BLaER1 treated with 17β-estradiol and CSF1 and Interleukin-3, amounts not matched to agents 10 nM and 100 nM (cell line): ENCODE measurements at regions not wholly inside any gene's neighbourhood (a gene's known extent, or its start where the extent isn't known, plus 50 kb on each side); places are given as distances from the start of the nearest gene placed in this dataset.

Source experiments
- H3K27ac ChIP-seq, 11 experiments: shearing (Covaris generic); formaldehyde crosslinking; 2 replicates each; pipeline ENCODE4 v1.8.1; 2022
- H3K27me3 ChIP-seq, 11 experiments: shearing (Covaris generic); formaldehyde crosslinking; 2 replicates each; pipeline ENCODE4 v1.8.1; 2022
- H3K36me3 ChIP-seq, 11 experiments: shearing (Covaris generic); formaldehyde crosslinking; 2 replicates each; pipeline ENCODE4 v1.8.1; 2022
- H3K4me1 ChIP-seq, 10 experiments: shearing (Covaris generic); formaldehyde crosslinking; 2 replicates each; pipeline ENCODE4 v1.8.1; 2022
- H3K4me2 ChIP-seq, 11 experiments: shearing (Covaris generic); formaldehyde crosslinking; 2 replicates each; pipeline ENCODE4 v1.8.1; 2022
- H3K4me3 ChIP-seq, 10 experiments: shearing (Covaris generic); formaldehyde crosslinking; 2 replicates each; pipeline ENCODE4 v1.8.1; 2022
- H3K9ac ChIP-seq, 11 experiments: shearing (Covaris generic); formaldehyde crosslinking; 2 replicates each; pipeline ENCODE4 v1.8.1; 2022
- H3K9me3 ChIP-seq, 11 experiments: shearing (Covaris generic); formaldehyde crosslinking; replicated peaks in 1 of 11; 2 replicates each; pipeline ENCODE4 v1.8.1; 2022
- H4K20me1 ChIP-seq, 11 experiments: shearing (Covaris generic); formaldehyde crosslinking; 2 replicates each; pipeline ENCODE4 v1.8.1; 2022
- Cebpa-rat ChIP-seq, 11 experiments: shearing (Covaris generic); IDR thresholded peaks; 2 replicates each; pipeline ENCODE4 v1.8.1; 2022

DNA sequence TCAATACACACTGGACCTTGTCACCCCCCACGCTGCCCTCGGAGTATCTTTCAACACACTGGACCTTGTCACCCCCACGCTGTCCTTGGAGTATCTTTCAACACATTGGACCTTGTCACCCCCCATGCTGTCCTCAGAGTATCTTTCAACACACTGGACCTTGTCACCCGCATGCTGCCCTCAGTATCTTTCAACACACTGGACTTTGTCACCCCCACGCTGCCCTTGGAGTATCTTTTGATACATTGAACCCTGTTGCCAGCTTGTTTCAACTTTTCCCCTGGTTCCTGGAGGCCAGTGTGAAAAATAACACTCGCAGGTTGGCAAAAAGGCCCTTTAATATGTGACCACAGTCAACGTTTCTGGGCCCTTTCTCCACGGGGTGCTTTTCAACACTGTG lies 247.8 kb downstream of the TEX29 start:
- no peak overlapping the region for H3K4me3 ChIP-seq
- no peaks in the 10 kb centered on the region for H3K27me3 ChIP-seq
- H3K27ac ChIP-seq, result no peak overlapping the region
- H3K9ac ChIP-seq, result no peak overlapping the region
- peaks cover 35 to 50% (median 40%) of the 10 kb centered on the region in 11 experiments for H3K9me3 ChIP-seq
- H3K4me2 ChIP-seq, result no peak overlapping the region
- TF ChIP-seq Cebpa-rat (IDR thresholded peaks at IDR 0.05), result no peak
- H4K20me1 ChIP-seq, result no peaks in the 10 kb centered on the region
- H3K4me1 ChIP-seq, result peaks cover 0 to 37% (median 10%) of the 10 kb centered on the region in 10 experiments; a peak in 11 of 20 replicates
- peaks cover 0 to 4% (median 0%) of the 10 kb centered on the region in 11 experiments; a peak in 3 of 22 replicates for H3K36me3 ChIP-seq

DNA sequence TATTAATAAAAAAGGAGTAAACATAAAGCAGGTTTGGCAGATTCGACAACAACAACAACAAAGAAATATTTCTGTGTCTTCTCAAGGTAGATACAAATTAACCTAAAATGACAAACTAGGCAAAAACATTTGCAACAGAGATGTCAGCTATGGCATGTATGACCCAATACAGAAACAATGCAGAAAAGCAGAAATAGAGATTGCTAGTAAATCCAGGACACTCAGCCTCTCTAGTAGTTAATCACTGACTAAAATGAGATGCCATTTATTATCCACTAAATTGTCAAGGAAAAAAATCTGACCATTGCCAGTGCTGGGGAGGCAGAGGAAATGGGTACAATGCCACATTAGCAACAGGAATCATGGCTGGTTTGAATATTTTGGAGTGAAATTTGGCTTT lies 250.5 kb downstream of the TEX29 start:
- no peak for TF ChIP-seq Cebpa-rat (IDR thresholded peaks at IDR 0.05)

DNA sequence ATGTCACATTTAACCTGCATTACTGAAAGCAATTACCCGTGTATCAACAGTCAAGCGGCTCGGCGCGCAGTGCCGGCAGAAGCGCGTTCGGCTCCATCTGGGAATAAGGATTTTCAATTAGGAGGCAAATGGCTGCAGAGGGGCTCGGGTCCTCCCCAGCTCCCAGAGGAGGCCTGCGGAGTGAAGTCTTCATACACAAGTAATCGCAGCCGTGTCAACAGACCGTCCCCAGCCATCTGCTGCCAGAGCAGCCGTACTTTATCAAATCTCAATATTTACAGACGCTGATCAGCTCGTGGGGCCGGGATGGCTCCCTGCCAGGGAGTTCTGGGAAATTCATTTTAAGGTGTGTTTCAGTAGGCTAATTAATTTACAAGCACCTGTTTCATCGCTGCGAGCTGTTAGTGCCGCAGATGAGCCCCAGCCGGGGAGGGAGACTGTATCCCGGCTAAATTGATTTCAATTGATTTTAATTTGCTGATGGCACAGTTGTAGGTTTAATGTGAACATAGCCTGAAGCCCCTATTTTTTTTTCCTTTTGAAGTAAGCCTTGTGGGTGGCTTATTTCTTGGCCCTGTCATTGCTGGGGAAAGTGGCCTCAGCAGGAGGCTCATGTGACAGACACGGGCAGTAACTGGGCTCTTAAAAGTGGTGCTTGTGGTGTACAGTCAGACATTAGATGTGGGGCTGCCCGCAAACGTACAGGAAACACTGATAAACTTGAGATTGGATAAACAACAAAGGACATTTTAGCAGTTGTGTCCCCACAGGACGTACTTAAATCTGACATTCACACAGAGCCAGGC lies 252.7 kb downstream of the TEX29 start:
- H3K36me3 ChIP-seq, result peaks cover 0 to 11% (median 0%) of the 10 kb centered on the region in 11 experiments; a peak in 5 of 22 replicates
- peaks cover 0 to 23% (median 12%) of the 10 kb centered on the region in 10 experiments; a peak in 16 of 20 replicates for H3K4me1 ChIP-seq
- no peak overlapping the region for H3K27ac ChIP-seq
- no peak overlapping the region for H3K9ac ChIP-seq
- H3K4me2 ChIP-seq, result no peak overlapping the region
- no peak for TF ChIP-seq Cebpa-rat (IDR thresholded peaks at IDR 0.05)
- peak overlapping the region in 2 of 10 experiments; percentile 12 to 18; a peak in 2 of 20 replicates for H3K4me3 ChIP-seq
- H3K27me3 ChIP-seq, result 0 out of 22 replicates have a peak, but pooled peaks cover 0 to 6% (median 0%) of the 10 kb centered on the region in 11 experiments
- H3K9me3 ChIP-seq, result peaks cover 50 to 61% (median 57%) of the 10 kb centered on the region in 11 experiments
- no peaks in the 10 kb centered on the region for H4K20me1 ChIP-seq

More for the DNA sequence above, 250.5 kb downstream of the TEX29 start:
- H3K27ac ChIP-seq, result no peak overlapping the region
- H3K9me3 ChIP-seq, result peaks cover 61 to 76% (median 66%) of the 10 kb centered on the region in 11 experiments
- H3K4me1 ChIP-seq, result peaks cover 0 to 21% (median 10%) of the 10 kb centered on the region in 10 experiments; a peak in 10 of 20 replicates
- no peak overlapping the region for H3K4me2 ChIP-seq
- H4K20me1 ChIP-seq, result no peaks in the 10 kb centered on the region
- H3K36me3 ChIP-seq, result peaks cover 0 to 11% (median 0%) of the 10 kb centered on the region in 11 experiments; a peak in 5 of 22 replicates
- no peak overlapping the region for H3K9ac ChIP-seq
- no peak overlapping the region for H3K4me3 ChIP-seq
- no peaks in the 10 kb centered on the region for H3K27me3 ChIP-seq

DNA sequence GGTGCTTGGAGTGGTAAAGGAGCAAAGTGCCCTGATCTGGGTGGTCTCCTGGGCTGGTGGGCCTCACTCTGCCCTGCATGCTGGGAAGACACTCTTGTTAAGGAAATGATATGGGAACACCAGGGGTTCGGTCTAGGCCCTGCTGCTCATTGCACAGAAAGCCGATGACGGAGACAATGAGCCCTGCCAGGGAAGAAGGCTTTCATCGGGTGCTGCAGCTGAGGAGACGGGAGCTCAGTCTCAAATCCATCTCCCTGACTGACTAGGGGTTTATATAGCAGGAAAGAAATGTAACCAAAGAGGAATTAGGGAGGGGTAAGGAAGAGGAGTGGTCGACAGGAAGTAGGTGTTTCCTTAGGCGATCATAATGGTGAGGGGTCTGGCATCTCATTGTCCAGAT lies 253.4 kb downstream of the TEX29 start:
- TF ChIP-seq Cebpa-rat (IDR thresholded peaks at IDR 0.05), result no peak

GRCh38 chr13:111575276-111575675 lies 254.8 kb downstream of the TEX29 start:
- TF ChIP-seq Cebpa-rat (IDR thresholded peaks at IDR 0.05), result no peak
- Histone ChIP-seq H3K27ac (no peak overlapping the region), H3K36me3 (peaks cover 0 to 11% (median 0%) of the 10 kb centered on the region in 11 experiments; a peak in 4 of 22 replicates), H3K9me3 (peaks cover 42 to 55% (median 51%) of the 10 kb centered on the region in 11 experiments), H3K9ac (no peak overlapping the region), H4K20me1 (no peaks in the 10 kb centered on the region), H3K4me3 (no peak overlapping the region), H3K4me1 (peaks cover 0 to 35% (median 19%) of the 10 kb centered on the region in 10 experiments; a peak in 16 of 20 replicates), H3K4me2 (no peak overlapping the region), H3K27me3 (0 out of 22 replicates have a peak, but pooled peaks cover 0 to 9% (median 0%) of the 10 kb centered on the region in 11 experiments)

More for the DNA sequence above, 253.4 kb downstream of the TEX29 start:
- H3K4me1 ChIP-seq, result peaks cover 0 to 29% (median 18%) of the 10 kb centered on the region in 10 experiments; a peak in 16 of 20 replicates
- peak overlapping the region in 3 of 10 experiments; percentile 12 to 18 (median 16); a peak in 4 of 20 replicates for H3K4me3 ChIP-seq
- H3K27me3 ChIP-seq, result 0 out of 22 replicates have a peak, but pooled peaks cover 0 to 9% (median 0%) of the 10 kb centered on the region in 11 experiments
- H3K36me3 ChIP-seq, result peaks cover 0 to 11% (median 0%) of the 10 kb centered on the region in 11 experiments; a peak in 5 of 22 replicates
- peaks cover 43 to 55% (median 51%) of the 10 kb centered on the region in 11 experiments for H3K9me3 ChIP-seq
- no peaks in the 10 kb centered on the region for H4K20me1 ChIP-seq
- H3K4me2 ChIP-seq, result no peak overlapping the region
- H3K27ac ChIP-seq, result no peak overlapping the region
- no peak overlapping the region for H3K9ac ChIP-seq

- peaks cover 0 to 11% (median 0%) of the 10 kb centered on the region in 11 experiments; a peak in 4 of 22 replicates for H3K36me3 ChIP-seq
- H3K4me1 ChIP-seq, result peaks cover 0 to 39% (median 22%) of the 10 kb centered on the region in 10 experiments; a peak in 16 of 20 replicates
- peaks cover 46 to 60% (median 55%) of the 10 kb centered on the region in 11 experiments for H3K9me3 ChIP-seq
- H3K4me2 ChIP-seq, result no peak overlapping the region
- H4K20me1 ChIP-seq, result no peaks in the 10 kb centered on the region
- no peak overlapping the region for H3K27ac ChIP-seq
- no peak overlapping the region for H3K9ac ChIP-seq
- H3K4me3 ChIP-seq, result no peak overlapping the region
- 0 out of 22 replicates have a peak, but pooled peaks cover 0 to 9% (median 0%) of the 10 kb centered on the region in 11 experiments for H3K27me3 ChIP-seq
- TF ChIP-seq Cebpa-rat (IDR thresholded peaks at IDR 0.05), result no peak
These were observed 255.3 kb downstream of the TEX29 start for GRCh38 chr13:111575719-111576118.

- Histone ChIP-seq H3K27me3 (0 out of 22 replicates have a peak, but pooled peaks cover 0 to 9% (median 0%) of the 10 kb centered on the region in 11 experiments), H3K4me3 (no peak overlapping the region), H3K27ac (peak overlapping the region in 2 of 11 experiments; percentile 20 to 35; a peak in 2 of 22 replicates), H4K20me1 (no peaks in the 10 kb centered on the region), H3K9ac (no peak overlapping the region), H3K36me3 (peaks cover 0 to 11% (median 0%) of the 10 kb centered on the region in 11 experiments; a peak in 4 of 22 replicates), H3K4me1 (peaks cover 0 to 55% (median 36%) of the 10 kb centered on the region in 10 experiments; a peak in 16 of 20 replicates), H3K9me3 (peaks cover 47 to 58% (median 52%) of the 10 kb centered on the region in 11 experiments), H3K4me2 (peak overlapping the region in 9 of 11 experiments; percentile 41 to 93 (median 76); a peak in 17 of 22 replicates)
- TF ChIP-seq Cebpa-rat (IDR thresholded peaks at IDR 0.05), result no peak
These were observed 256.9 kb downstream of the TEX29 start for GRCh38 chr13:111577208-111577828.

GRCh38 chr13:111577956-111578605 lies 257.6 kb downstream of the TEX29 start:
- Histone ChIP-seq H3K4me3 (peak overlapping the region in 1 of 10 experiments; percentile 35; a peak in 2 of 20 replicates), H3K36me3 (peaks cover 0 to 11% (median 0%) of the 10 kb centered on the region in 11 experiments; a peak in 4 of 22 replicates), H3K9ac (peak overlapping the region in 3 of 11 experiments; percentile 8 to 50 (median 28); a peak in 2 of 22 replicates), H3K4me1 (peaks cover 0 to 63% (median 43%) of the 10 kb centered on the region in 10 experiments; a peak in 16 of 20 replicates), H3K9me3 (peaks cover 41 to 50% (median 45%) of the 10 kb centered on the region in 11 experiments), H4K20me1 (no peaks in the 10 kb centered on the region), H3K4me2 (peak overlapping the region in 10 of 11 experiments; percentile 28 to 93 (median 74); a peak in 18 of 22 replicates), H3K27me3 (0 out of 22 replicates have a peak, but pooled peaks cover 0 to 9% (median 0%) of the 10 kb centered on the region in 11 experiments), H3K27ac (peak overlapping the region in 2 of 11 experiments; percentile 20 to 35; a peak in 4 of 22 replicates)
- no peak for TF ChIP-seq Cebpa-rat (IDR thresholded peaks at IDR 0.05)
